Gastrocnemius medialis (tissue), 4 donors: ENCODE measurements at regions not wholly inside any gene's neighbourhood (a gene's known extent, or its start where the extent isn't known, plus 50 kb on each side); places are given as distances from the start of the nearest gene placed in this dataset.

Experiments
- POLR2A ChIP-seq, 2 donors: fragments of 450-650 bp; IDR thresholded peaks; one replicate each; pipeline ENCODE4 v1.6.1; 2017; ENCODE audit warnings: antibody characterized with exemption in 2 of 2, mild to moderate bottlenecking in 2 of 2, moderate library complexity in 2 of 2
- TF ChIP-seq, protein P1 (sequence below), 5 experiments: fragments of 450-650 bp in 3 of 5; fragments of 200-600 bp in 2 of 5; sonication (generic) in 2 of 5; IDR thresholded peaks in 4 of 5; conservative IDR thresholded peaks in 1 of 5; 1 replicate in 4 of 5; 2 replicates in 1 of 5; pipeline ENCODE4 v1.5.1; 2016 to 2019; ENCODE audit warnings: antibody characterized with exemption in 5 of 5, mild to moderate bottlenecking in 3 of 5, moderate library complexity in 3 of 5

DNA sequence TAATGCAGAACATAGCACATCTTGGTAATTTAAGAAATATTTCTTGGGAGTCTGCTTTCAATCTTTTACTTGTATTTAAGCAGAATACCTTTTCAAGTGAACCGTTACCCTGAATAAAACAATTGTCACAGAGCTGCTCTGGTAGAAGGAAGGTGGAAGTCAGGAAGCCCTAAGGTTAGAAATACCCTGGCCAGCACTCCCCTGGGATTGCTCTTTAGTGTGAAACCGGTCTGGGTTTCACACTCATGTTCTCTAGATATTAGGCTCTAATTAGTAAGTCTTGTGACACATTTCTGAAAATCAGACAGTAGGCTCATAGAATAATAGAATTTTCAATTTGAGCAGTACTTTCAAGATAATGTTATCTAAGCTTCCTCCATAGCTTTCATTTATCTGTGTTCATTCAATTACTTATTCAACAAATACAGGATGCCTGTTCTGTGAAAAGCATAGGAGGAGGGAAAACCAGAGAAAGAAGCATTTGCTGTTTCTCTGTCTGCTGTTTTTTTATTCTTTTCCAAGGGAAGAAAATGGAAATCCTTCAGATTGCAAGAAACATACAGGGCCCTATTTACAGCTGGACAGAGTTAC is 825.5 kb downstream of the TLR4 start:
- TF ChIP-seq, protein P1, sequence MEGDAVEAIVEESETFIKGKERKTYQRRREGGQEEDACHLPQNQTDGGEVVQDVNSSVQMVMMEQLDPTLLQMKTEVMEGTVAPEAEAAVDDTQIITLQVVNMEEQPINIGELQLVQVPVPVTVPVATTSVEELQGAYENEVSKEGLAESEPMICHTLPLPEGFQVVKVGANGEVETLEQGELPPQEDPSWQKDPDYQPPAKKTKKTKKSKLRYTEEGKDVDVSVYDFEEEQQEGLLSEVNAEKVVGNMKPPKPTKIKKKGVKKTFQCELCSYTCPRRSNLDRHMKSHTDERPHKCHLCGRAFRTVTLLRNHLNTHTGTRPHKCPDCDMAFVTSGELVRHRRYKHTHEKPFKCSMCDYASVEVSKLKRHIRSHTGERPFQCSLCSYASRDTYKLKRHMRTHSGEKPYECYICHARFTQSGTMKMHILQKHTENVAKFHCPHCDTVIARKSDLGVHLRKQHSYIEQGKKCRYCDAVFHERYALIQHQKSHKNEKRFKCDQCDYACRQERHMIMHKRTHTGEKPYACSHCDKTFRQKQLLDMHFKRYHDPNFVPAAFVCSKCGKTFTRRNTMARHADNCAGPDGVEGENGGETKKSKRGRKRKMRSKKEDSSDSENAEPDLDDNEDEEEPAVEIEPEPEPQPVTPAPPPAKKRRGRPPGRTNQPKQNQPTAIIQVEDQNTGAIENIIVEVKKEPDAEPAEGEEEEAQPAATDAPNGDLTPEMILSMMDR (IDR thresholded peaks at IDR 0.05 in 4 of 5, conservative IDR thresholded peaks at IDR 0.05 in 1 of 5): no peak
- no peak for TF ChIP-seq POLR2A (IDR thresholded peaks at IDR 0.05)
